WTC11 (cell line): ENCODE measurements at regions not wholly inside any gene's neighbourhood (a gene's known extent, or its start where the extent isn't known, plus 50 kb on each side); places are given as distances from the start of the nearest gene placed in this dataset.

Source experiments
- EMX1 ChIP-seq: fragments of 250-450 bp; sonication (Bioruptor Pico); IDR thresholded peaks from 2 replicates; pipeline ENCODE4 v1.8.0; 2021; ENCODE audit warnings: mild to moderate bottlenecking
- FOXK1 ChIP-seq: sonication (generic); formaldehyde crosslinking; IDR thresholded peaks from 2 replicates; pipeline ENCODE4 v1.8.0; 2022; ENCODE audit warnings: mild to moderate bottlenecking, moderate library complexity, missing genetic modification reagents
- FOXP1 ChIP-seq: sonication (generic); formaldehyde crosslinking; IDR thresholded peaks from 2 replicates; pipeline ENCODE4 v1.8.0; 2022; ENCODE audit warnings: missing genetic modification reagents, mild to moderate bottlenecking, moderate library complexity, borderline replicate concordance
- NFYB ChIP-seq: sonication (generic); formaldehyde crosslinking; conservative IDR thresholded peaks from 2 replicates; pipeline ENCODE4 v1.8.0; 2022; ENCODE audit warnings: low read depth, missing genetic modification reagents
- NR2C2 ChIP-seq: sonication (generic); formaldehyde crosslinking; IDR thresholded peaks from 2 replicates; pipeline ENCODE4 v1.8.0; 2022; ENCODE audit warnings: mild to moderate bottlenecking, missing genetic modification reagents
- TEAD1 ChIP-seq: sonication (generic); formaldehyde crosslinking; IDR thresholded peaks from 2 replicates; pipeline ENCODE4 v1.8.0; 2022; ENCODE audit warnings: mild to moderate bottlenecking, missing genetic modification reagents
- ZNF263 ChIP-seq: sonication (generic); formaldehyde crosslinking; IDR thresholded peaks from 2 replicates; pipeline ENCODE4 v1.8.1; 2022; ENCODE audit warnings: low read depth, mild to moderate bottlenecking, moderate library complexity, missing genetic modification reagents
- ZNF317 ChIP-seq: sonication (generic); formaldehyde crosslinking; IDR thresholded peaks from 2 replicates; pipeline ENCODE4 v1.8.1; 2023; ENCODE audit warnings: low read depth, mild to moderate bottlenecking, moderate library complexity, missing genetic modification reagents, borderline replicate concordance
- TF ChIP-seq, protein P1 (sequence below): fragments of 200-600 bp; IDR thresholded peaks from 2 replicates; pipeline ENCODE4 v1.8.0; 2022; ENCODE audit warnings: antibody characterized with exemption
- TF ChIP-seq, protein P2 (sequence below): sonication (generic); formaldehyde crosslinking; IDR thresholded peaks from 2 replicates; pipeline ENCODE4 v1.8.1; 2023; ENCODE audit warnings: mild to moderate bottlenecking, missing genetic modification reagents, moderate library complexity
- TF ChIP-seq, protein P3 (sequence below): sonication (generic); formaldehyde crosslinking; IDR thresholded peaks from 2 replicates; pipeline ENCODE4 v1.8.0; 2023; ENCODE audit warnings: missing genetic modification reagents
- TF ChIP-seq, protein P4 (sequence below): sonication (generic); formaldehyde crosslinking; IDR thresholded peaks from 2 replicates; pipeline ENCODE4 v1.8.1; 2023; ENCODE audit warnings: mild to moderate bottlenecking, missing genetic modification reagents, borderline replicate concordance
- TF ChIP-seq, protein P5 (sequence below): sonication (generic); formaldehyde crosslinking; IDR thresholded peaks from 2 replicates; pipeline ENCODE4 v1.8.0; 2022; ENCODE audit warnings: mild to moderate bottlenecking, missing genetic modification reagents

DNA sequence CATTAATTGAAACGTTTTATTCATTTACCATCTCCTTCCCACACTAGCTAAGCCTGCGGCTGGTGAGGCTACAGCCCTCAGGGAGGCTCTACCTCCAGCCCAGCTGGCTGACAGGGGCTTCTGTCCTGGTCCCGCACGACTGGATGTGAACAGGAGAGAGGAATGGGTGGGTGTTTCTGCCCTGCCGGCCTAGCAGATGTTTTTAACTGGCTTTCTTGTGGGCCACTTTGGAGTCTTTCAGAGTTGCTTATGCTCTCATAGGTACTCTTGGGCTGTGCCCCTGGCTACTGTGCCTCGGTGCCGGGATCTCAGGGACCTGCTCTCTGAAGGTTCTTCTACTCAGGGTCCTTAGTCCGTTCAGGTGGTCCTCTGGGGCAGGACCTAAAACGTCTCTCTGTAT, 184.3 kb upstream of the TWIST2 start:
- TF ChIP-seq NR2C2 (CRISPR knock-in tag) (no peak), NFYB (CRISPR knock-in tag) (no peak), ZNF317 (CRISPR knock-in tag) (no peak), FOXK1 (CRISPR knock-in tag) (no peak), FOXP1 (CRISPR knock-in tag) (no peak), EMX1 (no peak), TEAD1 (CRISPR knock-in tag) (no peak), ZNF263 (CRISPR knock-in tag) (no peak)
- TF ChIP-seq, protein P1, sequence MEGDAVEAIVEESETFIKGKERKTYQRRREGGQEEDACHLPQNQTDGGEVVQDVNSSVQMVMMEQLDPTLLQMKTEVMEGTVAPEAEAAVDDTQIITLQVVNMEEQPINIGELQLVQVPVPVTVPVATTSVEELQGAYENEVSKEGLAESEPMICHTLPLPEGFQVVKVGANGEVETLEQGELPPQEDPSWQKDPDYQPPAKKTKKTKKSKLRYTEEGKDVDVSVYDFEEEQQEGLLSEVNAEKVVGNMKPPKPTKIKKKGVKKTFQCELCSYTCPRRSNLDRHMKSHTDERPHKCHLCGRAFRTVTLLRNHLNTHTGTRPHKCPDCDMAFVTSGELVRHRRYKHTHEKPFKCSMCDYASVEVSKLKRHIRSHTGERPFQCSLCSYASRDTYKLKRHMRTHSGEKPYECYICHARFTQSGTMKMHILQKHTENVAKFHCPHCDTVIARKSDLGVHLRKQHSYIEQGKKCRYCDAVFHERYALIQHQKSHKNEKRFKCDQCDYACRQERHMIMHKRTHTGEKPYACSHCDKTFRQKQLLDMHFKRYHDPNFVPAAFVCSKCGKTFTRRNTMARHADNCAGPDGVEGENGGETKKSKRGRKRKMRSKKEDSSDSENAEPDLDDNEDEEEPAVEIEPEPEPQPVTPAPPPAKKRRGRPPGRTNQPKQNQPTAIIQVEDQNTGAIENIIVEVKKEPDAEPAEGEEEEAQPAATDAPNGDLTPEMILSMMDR, result no peak
- TF ChIP-seq, protein P2, sequence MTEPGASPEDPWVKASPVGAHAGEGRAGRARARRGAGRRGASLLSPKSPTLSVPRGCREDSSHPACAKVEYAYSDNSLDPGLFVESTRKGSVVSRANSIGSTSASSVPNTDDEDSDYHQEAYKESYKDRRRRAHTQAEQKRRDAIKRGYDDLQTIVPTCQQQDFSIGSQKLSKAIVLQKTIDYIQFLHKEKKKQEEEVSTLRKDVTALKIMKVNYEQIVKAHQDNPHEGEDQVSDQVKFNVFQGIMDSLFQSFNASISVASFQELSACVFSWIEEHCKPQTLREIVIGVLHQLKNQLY (CRISPR knock-in tag), result no peak
- TF ChIP-seq, protein P3, sequence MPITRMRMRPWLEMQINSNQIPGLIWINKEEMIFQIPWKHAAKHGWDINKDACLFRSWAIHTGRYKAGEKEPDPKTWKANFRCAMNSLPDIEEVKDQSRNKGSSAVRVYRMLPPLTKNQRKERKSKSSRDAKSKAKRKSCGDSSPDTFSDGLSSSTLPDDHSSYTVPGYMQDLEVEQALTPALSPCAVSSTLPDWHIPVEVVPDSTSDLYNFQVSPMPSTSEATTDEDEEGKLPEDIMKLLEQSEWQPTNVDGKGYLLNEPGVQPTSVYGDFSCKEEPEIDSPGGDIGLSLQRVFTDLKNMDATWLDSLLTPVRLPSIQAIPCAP (CRISPR knock-in tag), result no peak
- TF ChIP-seq, protein P4, sequence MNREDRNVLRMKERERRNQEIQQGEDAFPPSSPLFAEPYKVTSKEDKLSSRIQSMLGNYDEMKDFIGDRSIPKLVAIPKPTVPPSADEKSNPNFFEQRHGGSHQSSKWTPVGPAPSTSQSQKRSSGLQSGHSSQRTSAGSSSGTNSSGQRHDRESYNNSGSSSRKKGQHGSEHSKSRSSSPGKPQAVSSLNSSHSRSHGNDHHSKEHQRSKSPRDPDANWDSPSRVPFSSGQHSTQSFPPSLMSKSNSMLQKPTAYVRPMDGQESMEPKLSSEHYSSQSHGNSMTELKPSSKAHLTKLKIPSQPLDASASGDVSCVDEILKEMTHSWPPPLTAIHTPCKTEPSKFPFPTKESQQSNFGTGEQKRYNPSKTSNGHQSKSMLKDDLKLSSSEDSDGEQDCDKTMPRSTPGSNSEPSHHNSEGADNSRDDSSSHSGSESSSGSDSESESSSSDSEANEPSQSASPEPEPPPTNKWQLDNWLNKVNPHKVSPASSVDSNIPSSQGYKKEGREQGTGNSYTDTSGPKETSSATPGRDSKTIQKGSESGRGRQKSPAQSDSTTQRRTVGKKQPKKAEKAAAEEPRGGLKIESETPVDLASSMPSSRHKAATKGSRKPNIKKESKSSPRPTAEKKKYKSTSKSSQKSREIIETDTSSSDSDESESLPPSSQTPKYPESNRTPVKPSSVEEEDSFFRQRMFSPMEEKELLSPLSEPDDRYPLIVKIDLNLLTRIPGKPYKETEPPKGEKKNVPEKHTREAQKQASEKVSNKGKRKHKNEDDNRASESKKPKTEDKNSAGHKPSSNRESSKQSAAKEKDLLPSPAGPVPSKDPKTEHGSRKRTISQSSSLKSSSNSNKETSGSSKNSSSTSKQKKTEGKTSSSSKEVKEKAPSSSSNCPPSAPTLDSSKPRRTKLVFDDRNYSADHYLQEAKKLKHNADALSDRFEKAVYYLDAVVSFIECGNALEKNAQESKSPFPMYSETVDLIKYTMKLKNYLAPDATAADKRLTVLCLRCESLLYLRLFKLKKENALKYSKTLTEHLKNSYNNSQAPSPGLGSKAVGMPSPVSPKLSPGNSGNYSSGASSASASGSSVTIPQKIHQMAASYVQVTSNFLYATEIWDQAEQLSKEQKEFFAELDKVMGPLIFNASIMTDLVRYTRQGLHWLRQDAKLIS (CRISPR knock-in tag), result no peak
- TF ChIP-seq, protein P5, sequence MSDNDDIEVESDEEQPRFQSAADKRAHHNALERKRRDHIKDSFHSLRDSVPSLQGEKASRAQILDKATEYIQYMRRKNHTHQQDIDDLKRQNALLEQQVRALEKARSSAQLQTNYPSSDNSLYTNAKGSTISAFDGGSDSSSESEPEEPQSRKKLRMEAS (CRISPR knock-in tag), result no peak
